Stimulated activated CD8-positive, alpha-beta memory T cell treated with anti-CD3 and anti-CD28 coated beads, Interleukin-7, amount 100 ng/mL, for 1 hour (primary cell): ENCODE measurements at regions not wholly inside any gene's neighbourhood (a gene's known extent, or its start where the extent isn't known, plus 50 kb on each side); places are given as distances from the start of the nearest gene placed in this dataset.

Experiments used
- DNase-seq, 2 donors: peaks; one replicate each; pipeline ENCODE4 v3.0.0-alpha.2; 2020; ENCODE audit warnings: low read depth in 2 of 2

DNA sequence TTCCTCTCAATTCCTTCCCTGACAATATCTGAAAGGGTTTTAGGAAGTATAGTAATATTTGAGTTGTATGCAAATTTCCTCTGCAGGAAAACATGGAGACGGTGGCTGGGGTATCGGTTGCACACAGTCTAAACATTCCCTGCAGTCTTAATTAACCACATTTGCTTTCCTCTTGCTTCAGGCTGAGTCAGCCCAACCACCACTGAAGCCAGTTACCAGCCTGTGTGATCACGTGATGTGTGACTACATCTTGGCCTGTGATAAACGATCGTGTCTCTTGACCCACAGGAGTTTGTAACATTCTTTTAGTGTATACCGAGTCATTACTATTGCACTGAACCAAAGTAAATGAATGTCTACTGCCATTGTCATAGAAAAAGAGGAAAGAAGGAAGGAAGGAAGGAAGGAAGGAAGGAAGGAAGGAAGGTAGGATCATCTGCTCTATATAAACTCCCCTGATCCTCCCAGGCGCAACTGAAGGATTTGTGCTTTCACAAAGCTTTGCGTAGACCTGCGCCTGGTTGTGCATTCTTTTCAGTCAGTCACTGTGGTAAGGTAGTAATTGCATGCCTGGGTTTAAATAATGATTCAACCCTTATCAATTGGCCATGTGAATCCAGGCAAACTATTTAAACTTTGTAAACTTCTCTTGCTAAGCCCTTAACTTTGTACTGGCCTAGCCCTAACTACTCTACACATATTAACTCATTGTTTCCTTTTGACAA lies 280.6 kb upstream of the SALL1 start:
- DNase-seq: no peak

DNA sequence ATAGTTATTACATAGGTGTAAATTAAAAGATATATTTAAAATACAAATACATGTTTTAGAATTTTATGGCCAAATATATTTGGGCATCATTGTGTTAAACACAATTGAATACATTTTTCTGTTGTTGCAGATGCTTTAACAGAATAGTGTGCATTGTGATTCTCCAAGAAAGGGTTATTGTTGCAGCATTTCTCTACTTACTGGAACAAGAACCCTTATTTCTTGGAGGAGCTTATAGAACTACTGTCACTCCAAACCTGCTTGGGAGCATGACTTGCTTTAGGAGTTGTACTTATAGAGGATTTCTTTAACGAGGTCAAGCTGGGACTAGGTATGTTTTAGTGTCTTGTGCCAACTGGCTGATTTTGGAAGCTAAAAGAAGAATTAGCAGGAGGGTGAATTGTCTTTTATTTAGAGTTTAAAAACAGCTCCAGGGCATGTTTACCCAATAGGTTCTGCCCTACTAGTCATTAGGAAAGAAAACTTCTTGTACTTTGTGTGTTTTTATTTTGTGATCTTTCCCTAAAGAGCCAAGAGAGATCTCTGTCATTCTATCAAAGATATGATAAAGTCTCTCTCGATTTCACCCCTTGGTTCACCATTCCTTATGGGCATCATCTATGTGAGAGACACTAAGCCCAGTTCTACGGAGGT lies 279.8 kb upstream of the SALL1 start:
- no peak for DNase-seq

- DNase-seq: no peak
These were observed 278.0 kb upstream of the SALL1 start for GRCh38 chr16:51429041-51429440.

- no peak for DNase-seq
These were observed 276.0 kb upstream of the SALL1 start for GRCh38 chr16:51427085-51427484.

GRCh38 chr16:51426276-51426675 lies 275.2 kb upstream of the SALL1 start:
- DNase-seq: no peak

GRCh38 chr16:51420247-51420646 lies 269.2 kb upstream of the SALL1 start:
- no peak for DNase-seq

DNA sequence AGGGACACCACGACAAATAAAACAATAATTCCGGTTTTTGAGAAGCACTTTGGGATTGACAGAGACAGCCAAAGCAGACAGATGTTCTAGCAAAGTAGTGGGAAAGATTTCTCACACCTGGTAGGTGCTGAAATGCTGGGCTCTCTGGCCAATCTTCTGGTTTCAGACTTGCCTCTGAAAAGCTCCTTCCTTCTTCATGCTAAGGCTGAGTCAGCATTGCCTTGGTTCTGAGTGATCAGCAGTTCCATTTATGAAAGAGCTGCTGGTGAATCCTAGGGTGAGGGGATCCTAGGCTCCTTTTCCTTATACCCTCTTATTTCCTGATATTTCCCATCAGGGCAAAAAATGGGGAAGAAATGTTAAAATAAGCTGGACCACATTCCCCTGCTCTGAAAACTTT lies 268.7 kb upstream of the SALL1 start:
- no peak for DNase-seq

- DNase-seq: no peak
These were observed 267.2 kb upstream of the SALL1 start for GRCh38 chr16:51418258-51418657.

- no peak for DNase-seq
These were observed 265.9 kb upstream of the SALL1 start for GRCh38 chr16:51416926-51417325.

- no peak for DNase-seq
These were observed 259.1 kb upstream of the SALL1 start for GRCh38 chr16:51410125-51410524.

DNA sequence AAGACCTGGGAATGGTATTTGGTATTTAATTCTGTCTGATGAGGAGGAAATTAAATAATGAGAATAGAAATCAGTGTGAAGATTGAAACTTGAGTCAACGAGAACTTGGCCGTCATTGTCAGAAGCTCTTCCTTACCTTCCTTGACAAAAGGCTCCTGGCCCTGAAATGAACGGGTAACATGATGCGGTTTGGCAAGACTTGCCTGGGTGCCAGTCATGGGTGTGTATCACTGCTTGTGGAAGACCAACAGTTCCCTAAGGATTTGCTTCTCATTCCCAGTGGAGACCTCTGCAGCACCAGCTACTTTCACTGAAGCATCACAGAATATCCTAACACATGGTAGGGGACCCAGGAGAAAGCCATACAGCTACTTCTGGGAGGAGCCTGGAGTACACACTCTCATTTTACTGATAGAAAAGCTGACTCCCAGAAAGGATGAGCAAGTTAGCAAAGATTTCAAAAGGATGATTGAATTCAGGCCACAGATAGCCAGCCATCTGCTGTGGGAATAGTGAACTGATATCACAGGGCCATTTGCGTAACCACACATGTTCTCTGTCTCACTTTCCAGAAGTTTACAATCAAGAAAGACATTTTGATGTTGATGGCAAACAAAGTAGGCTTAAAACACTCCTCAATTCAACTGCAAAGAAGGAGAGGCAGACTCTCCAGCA lies 258.1 kb upstream of the SALL1 start:
- no peak for DNase-seq

DNA sequence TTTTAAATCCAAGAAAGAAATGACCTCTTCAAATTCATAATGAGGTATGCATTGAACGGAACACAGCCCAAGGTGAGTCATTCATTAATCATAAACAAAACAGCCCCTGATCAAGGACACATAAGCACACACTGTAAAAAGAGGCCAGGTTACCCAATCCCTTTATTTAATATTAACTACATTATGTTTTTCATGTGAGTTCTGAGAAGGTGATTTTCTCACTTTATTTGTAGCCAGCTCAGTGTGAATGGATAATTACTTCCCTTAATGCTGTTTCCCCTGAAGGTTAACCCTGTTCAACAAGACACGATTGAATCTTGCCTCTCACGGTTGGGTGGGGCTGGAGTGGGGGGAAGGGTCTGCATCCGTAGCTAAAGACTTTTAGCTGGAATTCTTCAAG lies 257.3 kb upstream of the SALL1 start:
- DNase-seq: no peak

GRCh38 chr16:51407921-51408320 lies 256.9 kb upstream of the SALL1 start:
- DNase-seq: no peak

DNA sequence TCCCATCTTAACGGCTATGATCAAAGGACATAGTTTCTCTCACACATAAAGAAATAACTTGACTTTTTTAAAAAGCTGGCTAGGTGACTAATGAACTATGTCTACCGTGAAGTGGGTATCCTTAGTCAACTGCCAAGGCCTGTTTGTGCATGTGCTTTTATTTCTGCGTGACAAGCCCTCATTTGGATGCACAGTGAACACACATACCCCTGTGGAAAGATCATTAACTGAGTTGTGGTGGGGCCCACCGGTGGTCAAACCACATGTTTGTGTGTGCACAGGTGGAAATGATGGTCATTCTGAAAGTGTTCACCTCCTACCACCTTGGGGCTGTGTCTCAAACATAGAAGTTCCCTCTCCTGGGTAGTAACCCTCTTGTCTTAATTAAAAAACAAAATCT lies 256.1 kb upstream of the SALL1 start:
- no peak for DNase-seq

DNA sequence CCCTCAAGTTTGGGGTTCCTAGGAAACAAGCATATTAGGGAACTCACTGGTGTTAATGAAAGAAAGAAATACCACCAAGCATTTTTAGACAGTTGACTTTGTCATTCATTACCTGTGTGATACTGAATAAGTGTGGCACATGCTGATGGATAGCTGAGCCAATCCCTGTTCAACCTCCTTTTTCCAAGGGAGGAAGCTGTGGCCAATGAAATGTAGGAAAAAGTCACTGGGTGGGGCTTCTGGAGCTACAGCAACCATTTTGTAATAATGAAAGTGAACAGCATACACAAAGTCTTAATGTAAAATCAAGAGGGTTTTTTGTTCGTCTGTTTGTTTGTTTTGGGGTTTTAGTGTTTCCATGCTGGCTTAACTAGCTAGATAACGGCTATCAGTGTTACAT lies 254.3 kb upstream of the SALL1 start:
- DNase-seq: no peak

GRCh38 chr16:51404386-51404785 lies 253.3 kb upstream of the SALL1 start:
- no peak for DNase-seq

GRCh38 chr16:51402785-51403184 lies 251.7 kb upstream of the SALL1 start:
- no peak for DNase-seq

- DNase-seq: no peak
These were observed 251.2 kb upstream of the SALL1 start for GRCh38 chr16:51402298-51402697.

DNA sequence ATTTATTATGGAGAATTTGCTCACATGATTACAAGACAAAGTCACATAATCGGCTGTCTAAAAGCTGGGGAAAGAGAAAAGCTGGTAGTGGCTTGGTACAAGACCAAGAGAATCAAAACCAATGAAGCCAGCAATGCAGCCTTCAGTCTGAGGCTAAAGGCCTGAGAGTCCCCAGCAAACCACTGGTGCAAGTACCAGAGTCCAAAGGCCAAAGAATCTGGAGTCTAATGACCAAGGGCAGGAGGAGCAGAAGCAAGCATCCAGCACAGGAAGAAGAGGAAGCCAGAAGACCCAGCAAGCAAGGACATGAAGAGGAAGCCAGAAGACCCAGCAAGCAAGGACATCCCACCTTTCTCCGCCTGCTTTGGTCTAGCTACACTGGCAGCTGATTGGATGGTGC lies 250.6 kb upstream of the SALL1 start:
- no peak for DNase-seq

GRCh38 chr16:51399908-51400670 lies 249.0 kb upstream of the SALL1 start:
- DNase-seq: no peak

DNA sequence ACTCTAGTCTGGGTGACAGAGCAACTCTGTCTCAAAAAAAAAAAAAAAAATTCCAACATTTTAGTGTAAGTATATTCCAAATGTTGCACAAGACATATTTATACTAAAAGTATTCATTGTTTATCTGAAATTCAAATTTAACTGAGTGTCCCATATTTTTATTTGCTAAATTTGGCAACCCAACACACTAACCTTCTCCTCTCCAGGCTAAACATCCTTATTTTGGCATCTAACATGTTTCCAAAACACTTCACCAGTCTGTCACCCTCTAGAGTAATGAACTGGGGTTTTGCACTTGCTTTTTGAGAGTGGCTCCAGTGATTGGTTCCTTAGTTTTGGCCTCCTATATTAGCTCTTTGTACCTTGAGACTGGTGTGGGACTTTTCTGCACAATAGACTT lies 243.4 kb upstream of the SALL1 start:
- no peak for DNase-seq

- DNase-seq: no peak
These were observed 242.4 kb upstream of the SALL1 start for GRCh38 chr16:51393381-51394005.
